Heart left ventricle (tissue), 13 donors: ENCODE measurements at regions not wholly inside any gene's neighbourhood (a gene's known extent, or its start where the extent isn't known, plus 50 kb on each side); places are given as distances from the start of the nearest gene placed in this dataset.

Experiments
- CTCF ChIP-seq, 12 donors: fragments of 200-600 bp; sonication (generic) in 4 of 12; IDR thresholded peaks; one replicate each; pipeline versions ENCODE4 v1.5.0 to v1.8.0; 2018 to 2022; ENCODE audit warnings: antibody characterized with exemption in 12 of 12, mild to moderate bottlenecking in 5 of 12
- POLR2A ChIP-seq, 2 donors: fragments of 450-650 bp; IDR thresholded peaks; one replicate each; pipeline ENCODE4 v1.6.1; 2017; ENCODE audit warnings: antibody characterized with exemption in 2 of 2, mild to moderate bottlenecking in 2 of 2, moderate library complexity in 2 of 2
- donor health status: ischemic (EF 13 %, LVEDD 7.1; RV severe dilation, severe dysfunction).
- donor health status: DM: no; HTN: yes; CAD: no.
- donor health status: DM: no; HTN: no; CAD: no.
- donor health status: ischemic (EF 25% LVEDD 6.9; RV normal size, moderate dysfunction).
- donor health status: ischemic (EF 25% LVEDD 5.7; RV mildly dilated, moderate dysfunction).
- donor health status: ischemic (EF 35%, LVEDD 5.7; RV mildly dilated, moderate dysfunction).
- donor health status: nonischemic (EF 11% LVEDD 7.7; RV severe dilation, severe dysfunction).
- donor health status: DM: yes; HTN: yes; CAD: no.
- donor health status: PGD.
- donor health status: ischemic (EF 29% LVEDD 5.4; RV normal size, mild dysfunction).
- donor health status: nonischemic (EF 23%, LVEDD 6.1; RV moderate dilation, normal function).

GRCh38 chr11:29051935-29052334 lies 943.7 kb downstream of the METTL15 start:
- TF ChIP-seq CTCF (IDR thresholded peaks at IDR 0.05) (no peak), POLR2A (IDR thresholded peaks at IDR 0.05) (no peak)
